ENCODE measurements at regions not wholly inside any gene's neighbourhood (a gene's known extent, or its start where the extent isn't known, plus 50 kb on each side); places are given as distances from the start of the nearest gene placed in this dataset.

DNA sequence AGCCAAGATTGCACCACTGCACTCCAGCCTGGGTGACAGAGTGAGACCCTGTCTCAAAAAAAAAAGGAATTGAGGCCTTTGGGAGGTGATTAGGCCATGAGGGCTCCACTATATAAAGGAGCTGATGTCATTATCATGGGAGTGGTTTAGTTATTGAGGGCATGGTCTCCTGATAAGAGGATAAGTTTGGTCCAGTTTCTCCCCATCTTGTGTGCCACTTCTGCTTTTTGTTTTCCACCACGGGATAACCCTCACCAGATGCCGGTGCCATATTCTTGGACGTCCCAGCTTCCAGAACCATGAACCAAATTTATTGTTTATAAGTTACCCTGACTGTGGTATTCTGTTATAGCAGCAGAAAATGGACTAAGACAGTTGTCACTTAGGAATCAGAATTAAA is 125.8 kb downstream of the C1D start:
- Histone ChIP-seq H3K4me2 (ENCODE audit: insufficient read depth, low read length) (no peak overlapping the region), H3K27ac (ENCODE audit: insufficient read depth, low read depth, low read length) (no peak overlapping the region), H3K4me1 (ENCODE audit: control insufficient read depth, extremely low read depth, insufficient read depth, low read length) (no peaks in the 10 kb centered on the region), H3K79me2 (ENCODE audit: control insufficient read depth, insufficient read depth, low read length) (no peaks in the 10 kb centered on the region), H3K9ac (replicated peaks; ENCODE audit: extremely low read depth, insufficient read depth, low read length) (no peak overlapping the region), H2AFZ (ENCODE audit: low read depth, low read length) (no peak overlapping the region), H4K20me1 (replicated peaks; ENCODE audit: control insufficient read depth, extremely low read depth, insufficient read depth, low read length) (no peaks in the 10 kb centered on the region), H3K36me3 (ENCODE audit: control insufficient read depth in 2 of 2, extremely low read depth in 1 of 2, insufficient read depth in 2 of 2, low read length in 2 of 2) (no peaks in the 10 kb centered on the region), H3K9me3 (replicated peaks; ENCODE audit: control insufficient read depth, insufficient read depth, low read length) (no peaks in the 10 kb centered on the region), H3K4me3 (replicated peaks in 1 of 3; ENCODE audit: insufficient read depth in 1 of 3, low read depth in 1 of 3, low read length in 3 of 3) (no peak overlapping the region), H3K9me1 (replicated peaks; ENCODE audit: control insufficient read depth, extremely low read depth, insufficient read depth, low read length) (no peaks in the 10 kb centered on the region), H3K27me3 (ENCODE audit: control insufficient read depth in 2 of 2, insufficient read depth in 2 of 2, low read length in 2 of 2) (no peaks in the 10 kb centered on the region)
- FAIRE-seq (no peak), DNase-seq (ENCODE audit: low read depth, low spot score) (no peak)
- no TSS peak for BruUV-seq (replicated peaks)
- POLR2A ChIA-PET: no interaction called here
- TF ChIP-seq EZH2 (IDR thresholded peaks at IDR 0.05; ENCODE audit: borderline replicate concordance, low read depth, low read length, severe bottlenecking): no peak
- no peak for TF ChIP-seq GATA2 (IDR thresholded peaks at IDR 0.05; ENCODE audit: insufficient read depth, insufficient read length, low read depth, low read length)
- TF ChIP-seq POLR2A (IDR thresholded peaks at IDR 0.05; ENCODE audit: low read depth, low read length): no peak
- TF ChIP-seq POLR2AphosphoS5 (IDR thresholded peaks at IDR 0.05; ENCODE audit: insufficient read depth, low read depth, low read length): no peak
- dilution Hi-C loops (cut with MboI; ENCODE audit: extremely low pct_ligation_motif_present, low sequenced_read_pairs): no loop called here
- CTCF ChIA-PET: no interaction called here
- intact Hi-C loops (cut with micrococcal nuclease): no loop called here

DNA sequence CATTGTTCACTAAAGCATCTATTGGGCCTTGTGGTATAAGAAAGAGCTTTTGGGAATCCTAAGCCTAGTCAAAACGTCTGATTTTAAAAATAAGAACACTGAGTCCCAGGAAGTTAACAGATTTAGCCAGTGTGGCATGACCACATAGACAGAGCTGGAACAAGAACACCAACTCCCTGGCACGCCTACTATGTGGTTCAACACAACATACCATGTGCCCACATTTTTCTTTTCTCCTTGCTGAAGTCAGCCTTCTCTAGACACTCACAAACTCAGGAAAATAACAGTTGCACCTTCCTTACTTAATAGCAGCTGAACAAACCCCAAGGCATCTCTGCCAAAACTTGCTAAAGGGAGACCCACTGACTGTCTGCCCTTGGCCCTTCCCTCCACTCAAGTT is 124.8 kb downstream of the C1D start:
- dilution Hi-C loops (cut with MboI; ENCODE audit: extremely low pct_ligation_motif_present, low sequenced_read_pairs): no loop called here

More for the DNA sequence above, 124.8 kb downstream of the C1D start:
- Histone ChIP-seq H3K79me2 (ENCODE audit: control insufficient read depth, insufficient read depth, low read length) (no peaks in the 10 kb centered on the region), H2AFZ (ENCODE audit: low read depth, low read length) (no peak overlapping the region), H3K9me3 (replicated peaks; ENCODE audit: control insufficient read depth, insufficient read depth, low read length) (no peaks in the 10 kb centered on the region), H3K36me3 (ENCODE audit: control insufficient read depth in 2 of 2, extremely low read depth in 1 of 2, insufficient read depth in 2 of 2, low read length in 2 of 2) (no peaks in the 10 kb centered on the region), H3K9me1 (replicated peaks; ENCODE audit: control insufficient read depth, extremely low read depth, insufficient read depth, low read length) (no peaks in the 10 kb centered on the region), H3K9ac (replicated peaks; ENCODE audit: extremely low read depth, insufficient read depth, low read length) (no peak overlapping the region), H3K27ac (ENCODE audit: insufficient read depth, low read depth, low read length) (no peak overlapping the region), H3K4me3 (replicated peaks in 1 of 3; ENCODE audit: insufficient read depth in 1 of 3, low read depth in 1 of 3, low read length in 3 of 3) (no peak overlapping the region), H3K4me2 (ENCODE audit: insufficient read depth, low read length) (no peak overlapping the region), H3K4me1 (ENCODE audit: control insufficient read depth, extremely low read depth, insufficient read depth, low read length) (no peaks in the 10 kb centered on the region), H3K27me3 (ENCODE audit: control insufficient read depth in 2 of 2, insufficient read depth in 2 of 2, low read length in 2 of 2) (no peaks in the 10 kb centered on the region), H4K20me1 (replicated peaks; ENCODE audit: control insufficient read depth, extremely low read depth, insufficient read depth, low read length) (no peaks in the 10 kb centered on the region)
- no peak for TF ChIP-seq POLR2AphosphoS5 (IDR thresholded peaks at IDR 0.05; ENCODE audit: insufficient read depth, low read depth, low read length)
- no peak for TF ChIP-seq GATA2 (IDR thresholded peaks at IDR 0.05; ENCODE audit: insufficient read depth, insufficient read length, low read depth, low read length)
- TF ChIP-seq, protein P1, sequence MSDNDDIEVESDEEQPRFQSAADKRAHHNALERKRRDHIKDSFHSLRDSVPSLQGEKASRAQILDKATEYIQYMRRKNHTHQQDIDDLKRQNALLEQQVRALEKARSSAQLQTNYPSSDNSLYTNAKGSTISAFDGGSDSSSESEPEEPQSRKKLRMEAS (IDR thresholded peaks at IDR 0.05; ENCODE audit: insufficient read depth, insufficient read length): no peak
- no peak for TF ChIP-seq JUN (IDR thresholded peaks at IDR 0.05; ENCODE audit: borderline replicate concordance, insufficient read depth, insufficient read length, low read depth)
- no peak for TF ChIP-seq EZH2 (IDR thresholded peaks at IDR 0.05; ENCODE audit: borderline replicate concordance, low read depth, low read length, severe bottlenecking)
- TF ChIP-seq, protein P2, sequence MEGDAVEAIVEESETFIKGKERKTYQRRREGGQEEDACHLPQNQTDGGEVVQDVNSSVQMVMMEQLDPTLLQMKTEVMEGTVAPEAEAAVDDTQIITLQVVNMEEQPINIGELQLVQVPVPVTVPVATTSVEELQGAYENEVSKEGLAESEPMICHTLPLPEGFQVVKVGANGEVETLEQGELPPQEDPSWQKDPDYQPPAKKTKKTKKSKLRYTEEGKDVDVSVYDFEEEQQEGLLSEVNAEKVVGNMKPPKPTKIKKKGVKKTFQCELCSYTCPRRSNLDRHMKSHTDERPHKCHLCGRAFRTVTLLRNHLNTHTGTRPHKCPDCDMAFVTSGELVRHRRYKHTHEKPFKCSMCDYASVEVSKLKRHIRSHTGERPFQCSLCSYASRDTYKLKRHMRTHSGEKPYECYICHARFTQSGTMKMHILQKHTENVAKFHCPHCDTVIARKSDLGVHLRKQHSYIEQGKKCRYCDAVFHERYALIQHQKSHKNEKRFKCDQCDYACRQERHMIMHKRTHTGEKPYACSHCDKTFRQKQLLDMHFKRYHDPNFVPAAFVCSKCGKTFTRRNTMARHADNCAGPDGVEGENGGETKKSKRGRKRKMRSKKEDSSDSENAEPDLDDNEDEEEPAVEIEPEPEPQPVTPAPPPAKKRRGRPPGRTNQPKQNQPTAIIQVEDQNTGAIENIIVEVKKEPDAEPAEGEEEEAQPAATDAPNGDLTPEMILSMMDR (IDR thresholded peaks at IDR 0.05; ENCODE audit: extremely low read depth in 1 of 2, insufficient read depth in 1 of 2, low read depth in 1 of 2, low read length in 2 of 2): no peak
- FAIRE-seq (no peak), DNase-seq (ENCODE audit: low read depth, low spot score) (no peak)
- ChIA-PET CTCF (interaction anchor here (1.2 to 1.5 kb wide), 2 partner anchors 47 to 92 kb away, joined by 3 to 4 read pairs; no protein-coding TSS in a partner anchor), POLR2A (no interaction called here)
- BruUV-seq (replicated peaks): no TSS peak
- intact Hi-C loops (cut with micrococcal nuclease): no loop called here
